ENCODE measurements at regions not wholly inside any gene's neighbourhood (a gene's known extent, or its start where the extent isn't known, plus 50 kb on each side); places are given as distances from the start of the nearest gene placed in this dataset.
A peak's percentile ranks its signal among the peaks of the same experiment; 100 is the strongest.

GRCh38 chr12:17661250-17661649 is 428.7 kb downstream of the RERGL start:
- 27 to 64% methylated on average over 1 of the region's 1 CpG for WGBS, 2 donors

GRCh38 chr12:17652436-17652835 is 437.6 kb downstream of the RERGL start:
- Histone ChIP-seq H3K9me3 (no peaks in the 10 kb centered on the region), H3K4me3 (no peak overlapping the region)

More at GRCh38 chr12:17661250-17661649, 428.7 kb downstream of the RERGL start:
- Histone ChIP-seq H3K36me3 (no peaks in the 10 kb centered on the region), H3K4me1 (no peaks in the 10 kb centered on the region), H3K27me3 (no peaks in the 10 kb centered on the region), H3K9me3 (no peaks in the 10 kb centered on the region), H3K4me3 (no peak overlapping the region), H3K27ac (no peak overlapping the region)
- TF ChIP-seq POLR2A (IDR thresholded peaks at IDR 0.05) (no peak), POLR2AphosphoS5 (IDR thresholded peaks at IDR 0.05) (no peak), EP300 (IDR thresholded peaks at IDR 0.05) (no peak), CTCF (IDR thresholded peaks at IDR 0.05) (no peak)
- intact Hi-C loops (cut with DNase I): no loop called here
- DNase-seq: no peak

GRCh38 chr12:17642340-17642650 is 447.7 kb downstream of the RERGL start:
- Histone ChIP-seq H3K4me1 (peaks cover 0 to 4% (median 0%) of the 10 kb centered on the region in 4 donors), H3K36me3 (no peaks in the 10 kb centered on the region), H3K27me3 (no peaks in the 10 kb centered on the region), H3K4me3 (peak overlapping the region in 1 of 4 donors; percentile 41), H3K27ac (no peak overlapping the region), H3K9me3 (no peaks in the 10 kb centered on the region)
- WGBS, 2 donors: 27 to 34% methylated on average over 3 of the region's 3 CpGs
- TF ChIP-seq POLR2A (IDR thresholded peaks at IDR 0.05) (no peak), EP300 (IDR thresholded peaks at IDR 0.05) (no peak), POLR2AphosphoS5 (IDR thresholded peaks at IDR 0.05) (no peak), CTCF (IDR thresholded peaks at IDR 0.05) (no peak)
- intact Hi-C loops (cut with DNase I): loop anchor here (5.0 kb wide), 2 partner anchors 1255 to 1475 kb away; no protein-coding TSS in a partner anchor
- DNase-seq: no peak

More at GRCh38 chr12:17652436-17652835, 437.6 kb downstream of the RERGL start:
- DNase-seq: no peak
- WGBS, 2 donors: 51 to 54% methylated on average over 2 of the region's 2 CpGs
- no peaks in the 10 kb centered on the region for H3K27me3 ChIP-seq
- TF ChIP-seq EP300 (IDR thresholded peaks at IDR 0.05) (no peak), CTCF (IDR thresholded peaks at IDR 0.05) (no peak), POLR2A (IDR thresholded peaks at IDR 0.05) (no peak), POLR2AphosphoS5 (IDR thresholded peaks at IDR 0.05) (no peak)
- no peaks in the 10 kb centered on the region for H3K4me1 ChIP-seq
- intact Hi-C loops (cut with DNase I): no loop called here
- H3K27ac ChIP-seq: no peak overlapping the region
- no peaks in the 10 kb centered on the region for H3K36me3 ChIP-seq

GRCh38 chr12:17640615-17641014 is 449.4 kb downstream of the RERGL start:
- no peaks in the 10 kb centered on the region for H3K36me3 ChIP-seq
- intact Hi-C loops (cut with DNase I): loop anchor here (5.0 kb wide), 2 partner anchors 1253 to 1473 kb away; no protein-coding TSS in a partner anchor
- DNase-seq: no peak
- WGBS, 2 donors: 76 to 90% methylated on average over 1 of the region's 1 CpG
- H3K4me3 ChIP-seq: no peak overlapping the region
- no peak for TF ChIP-seq EP300 (IDR thresholded peaks at IDR 0.05)
- no peak for TF ChIP-seq POLR2AphosphoS5 (IDR thresholded peaks at IDR 0.05)
- TF ChIP-seq POLR2A (IDR thresholded peaks at IDR 0.05): no peak
- TF ChIP-seq CTCF (IDR thresholded peaks at IDR 0.05): no peak
- no peaks in the 10 kb centered on the region for H3K27me3 ChIP-seq
- H3K9me3 ChIP-seq: no peaks in the 10 kb centered on the region
- H3K27ac ChIP-seq: no peak overlapping the region
- peaks cover 0 to 4% (median 0%) of the 10 kb centered on the region in 4 donors for H3K4me1 ChIP-seq

- WGBS, 2 donors: 71 to 82% methylated on average over 2 of the region's 2 CpGs
- TF ChIP-seq POLR2AphosphoS5 (IDR thresholded peaks at IDR 0.05) (no peak), EP300 (IDR thresholded peaks at IDR 0.05) (no peak), POLR2A (IDR thresholded peaks at IDR 0.05) (no peak), CTCF (IDR thresholded peaks at IDR 0.05) (no peak)
- no peak for DNase-seq
- H3K36me3 ChIP-seq: no peaks in the 10 kb centered on the region
- intact Hi-C loops (cut with DNase I): no loop called here
- no peak overlapping the region for H3K4me3 ChIP-seq
- no peak overlapping the region for H3K27ac ChIP-seq
- no peaks in the 10 kb centered on the region for H3K27me3 ChIP-seq
- H3K9me3 ChIP-seq: no peaks in the 10 kb centered on the region
- H3K4me1 ChIP-seq: no peaks in the 10 kb centered on the region
These were observed 471.2 kb downstream of the RERGL start for GRCh38 chr12:17618831-17619230.
